ENCODE measurements at regions not wholly inside any gene's neighbourhood (a gene's known extent, or its start where the extent isn't known, plus 50 kb on each side); places are given as distances from the start of the nearest gene placed in this dataset.
"Not testable (repeated sequence)": the region's sequence is repeated elsewhere in the genome, so short reads cannot be mapped to it uniquely, and the experiment has no call there.

DNA sequence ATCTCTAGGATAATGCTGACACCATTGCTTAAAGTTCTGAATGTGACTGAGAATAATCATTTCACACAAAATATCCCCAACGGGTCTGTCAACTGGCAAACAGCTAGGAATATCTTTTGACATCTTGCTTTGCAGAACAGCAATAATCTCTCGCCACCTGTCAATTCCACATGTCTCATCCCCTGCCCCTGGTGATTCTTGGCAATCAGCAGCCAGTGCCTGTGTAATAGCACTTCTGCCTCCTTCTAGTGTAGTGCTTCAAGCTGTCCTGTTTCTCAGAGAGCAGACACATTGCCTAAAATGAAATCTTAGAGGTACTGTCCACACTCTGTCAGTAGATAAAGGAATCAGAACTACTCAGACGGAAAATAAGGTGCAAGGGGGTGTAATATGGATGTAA, 984.4 kb downstream of the LTN1 start:
- H3K9me2 ChIP-seq (replicated peaks; ENCODE audit: insufficient read depth, low read length); H3K27me3 ChIP-seq (ENCODE audit: low read length); H3F3A ChIP-seq (ENCODE audit: insufficient read depth); H3K9me3 ChIP-seq (ENCODE audit: insufficient read depth, low read length); H3K36me3 ChIP-seq (ENCODE audit: low read length); H3K9ac ChIP-seq (ENCODE audit: low read length); H3K4me2 ChIP-seq (ENCODE audit: low read depth, low read length, poor library complexity, severe bottlenecking); H2AFZ ChIP-seq (ENCODE audit: low read depth, low read length, severe bottlenecking); H3K79me2 ChIP-seq (ENCODE audit: insufficient read depth, low read length); H3K4me3 ChIP-seq (ENCODE audit: insufficient read depth, low read length, poor library complexity, severe bottlenecking); H3K27ac ChIP-seq (ENCODE audit: low read depth, low read length); H4K20me1 ChIP-seq (ENCODE audit: low read depth, low read length): not testable (repeated sequence)

DNA sequence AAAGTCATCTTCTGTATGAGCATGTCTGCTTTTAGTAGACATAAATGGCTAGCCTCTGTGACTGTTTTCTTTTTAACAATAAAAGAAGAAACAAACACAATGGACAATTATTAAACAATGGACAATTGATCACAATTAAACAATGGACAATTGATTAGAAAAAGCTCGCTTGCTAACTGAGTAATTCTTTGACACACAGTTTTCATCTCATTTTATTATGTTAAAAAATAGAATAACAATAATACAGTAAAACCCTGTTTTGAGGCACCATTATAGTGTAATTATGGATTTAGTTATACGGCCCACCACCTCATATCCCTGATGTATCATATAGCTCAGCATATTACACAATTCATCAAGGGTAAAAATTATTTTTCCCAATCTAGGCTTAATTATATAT, 989.0 kb downstream of the LTN1 start:
- not testable (repeated sequence) for H2AFZ ChIP-seq (ENCODE audit: low read depth, low read length, severe bottlenecking); H3K36me3 ChIP-seq (ENCODE audit: low read length); H3K79me2 ChIP-seq (ENCODE audit: insufficient read depth, low read length); H3K4me2 ChIP-seq (ENCODE audit: low read depth, low read length, poor library complexity, severe bottlenecking); H3K27ac ChIP-seq (ENCODE audit: low read depth, low read length); H3K9me2 ChIP-seq (replicated peaks; ENCODE audit: insufficient read depth, low read length); H3K4me3 ChIP-seq (ENCODE audit: insufficient read depth, low read length, poor library complexity, severe bottlenecking); H3F3A ChIP-seq (ENCODE audit: insufficient read depth); H3K27me3 ChIP-seq (ENCODE audit: low read length); H4K20me1 ChIP-seq (ENCODE audit: low read depth, low read length); H3K9me3 ChIP-seq (ENCODE audit: insufficient read depth, low read length); H3K9ac ChIP-seq (ENCODE audit: low read length)

DNA sequence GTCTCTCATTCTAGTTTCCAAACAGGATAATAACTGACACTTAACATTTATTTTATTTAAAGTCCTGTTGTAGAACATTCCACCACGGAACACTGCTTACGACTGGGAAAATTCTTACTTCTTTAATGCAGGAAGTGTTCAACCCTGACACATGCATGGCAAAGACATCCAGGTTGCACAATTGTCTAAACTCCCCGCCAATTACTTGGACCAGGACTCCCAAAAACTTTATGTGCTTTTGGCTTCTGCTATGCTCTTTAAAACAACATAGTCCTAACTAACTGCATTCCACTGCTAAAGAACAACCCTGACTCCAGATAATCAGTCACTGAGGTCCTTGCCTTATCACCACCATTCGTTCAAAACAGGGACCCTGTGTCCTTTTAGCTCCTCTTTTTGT, 995.8 kb downstream of the LTN1 start:
- not testable (repeated sequence) for H3K9me3 ChIP-seq (ENCODE audit: insufficient read depth, low read length); H3K36me3 ChIP-seq (ENCODE audit: low read length); H3K9me2 ChIP-seq (replicated peaks; ENCODE audit: insufficient read depth, low read length); H3K9ac ChIP-seq (ENCODE audit: low read length); H3K79me2 ChIP-seq (ENCODE audit: insufficient read depth, low read length); H3K4me2 ChIP-seq (ENCODE audit: low read depth, low read length, poor library complexity, severe bottlenecking); H3K4me3 ChIP-seq (ENCODE audit: insufficient read depth, low read length, poor library complexity, severe bottlenecking); H3F3A ChIP-seq (ENCODE audit: insufficient read depth); H4K20me1 ChIP-seq (ENCODE audit: low read depth, low read length); H3K27me3 ChIP-seq (ENCODE audit: low read length); H2AFZ ChIP-seq (ENCODE audit: low read depth, low read length, severe bottlenecking); H3K27ac ChIP-seq (ENCODE audit: low read depth, low read length)

DNA sequence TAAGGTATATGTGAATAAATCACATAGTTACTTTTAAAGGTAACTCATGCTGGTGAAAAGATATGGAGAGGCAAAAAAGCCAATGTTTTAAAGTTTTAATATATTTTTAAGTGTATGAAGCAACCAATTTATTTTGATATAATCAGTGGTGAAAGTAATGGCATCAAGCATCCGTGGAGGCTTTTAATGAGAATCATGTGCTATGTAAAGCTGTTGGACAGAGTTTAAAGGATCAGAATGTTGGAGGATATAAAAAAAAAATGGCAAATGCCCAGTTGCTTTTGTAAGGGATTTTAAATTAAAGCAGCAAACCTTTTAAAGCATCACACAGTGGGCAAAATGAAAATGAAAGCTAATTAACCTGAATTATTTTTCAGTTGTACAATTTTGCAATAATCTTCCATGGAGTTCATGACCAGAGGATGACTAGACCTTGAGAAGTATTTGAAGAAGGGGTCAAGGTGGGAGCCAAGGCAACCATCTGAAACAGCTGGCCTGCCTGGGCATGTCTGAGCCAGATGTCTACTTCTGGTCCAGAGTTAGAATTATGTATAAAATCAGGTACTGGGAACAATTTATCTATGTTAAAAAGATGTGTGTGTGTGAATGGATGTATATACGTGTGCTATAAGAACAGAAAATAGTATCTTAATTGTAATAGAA, 1007.9 kb downstream of the LTN1 start:
- not testable (repeated sequence) for H3K4me3 ChIP-seq (ENCODE audit: insufficient read depth, low read length, poor library complexity, severe bottlenecking)

DNA sequence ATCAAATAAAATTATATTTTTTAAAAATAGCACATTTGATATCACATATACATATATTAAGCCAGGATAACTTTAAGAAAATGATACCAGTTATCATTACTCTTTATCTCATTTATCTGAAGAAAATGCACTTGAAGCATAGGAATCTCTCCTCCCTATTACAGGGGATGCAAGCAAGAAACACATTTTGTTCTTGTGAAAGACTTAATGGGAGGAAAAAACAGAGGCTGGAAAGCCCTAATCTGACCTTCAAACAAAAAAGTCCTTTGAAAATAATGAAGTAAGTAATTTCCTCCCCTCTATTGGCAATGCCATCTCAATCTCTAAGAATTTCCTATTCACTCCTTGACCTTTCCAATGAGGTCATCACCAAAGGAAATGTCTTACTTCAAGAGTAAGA, 1012.6 kb upstream of the ADAMTS5 start:
- not testable (repeated sequence) for H3K36me3 ChIP-seq (ENCODE audit: low read length); H3K9me3 ChIP-seq (ENCODE audit: insufficient read depth, low read length); H3K79me2 ChIP-seq (ENCODE audit: insufficient read depth, low read length); H3K4me2 ChIP-seq (ENCODE audit: low read depth, low read length, poor library complexity, severe bottlenecking); H3F3A ChIP-seq (ENCODE audit: insufficient read depth); H3K4me3 ChIP-seq (ENCODE audit: insufficient read depth, low read length, poor library complexity, severe bottlenecking); H3K9me2 ChIP-seq (replicated peaks; ENCODE audit: insufficient read depth, low read length); H3K27ac ChIP-seq (ENCODE audit: low read depth, low read length); H2AFZ ChIP-seq (ENCODE audit: low read depth, low read length, severe bottlenecking); H4K20me1 ChIP-seq (ENCODE audit: low read depth, low read length); H3K27me3 ChIP-seq (ENCODE audit: low read length); H3K9ac ChIP-seq (ENCODE audit: low read length)

More for the DNA sequence above, 1007.9 kb downstream of the LTN1 start:
- not testable (repeated sequence) for H3K36me3 ChIP-seq (ENCODE audit: low read length); H3F3A ChIP-seq (ENCODE audit: insufficient read depth); H3K79me2 ChIP-seq (ENCODE audit: insufficient read depth, low read length); H3K4me2 ChIP-seq (ENCODE audit: low read depth, low read length, poor library complexity, severe bottlenecking); H3K27me3 ChIP-seq (ENCODE audit: low read length); H3K9ac ChIP-seq (ENCODE audit: low read length); H3K9me2 ChIP-seq (replicated peaks; ENCODE audit: insufficient read depth, low read length); H3K27ac ChIP-seq (ENCODE audit: low read depth, low read length); H4K20me1 ChIP-seq (ENCODE audit: low read depth, low read length); H3K9me3 ChIP-seq (ENCODE audit: insufficient read depth, low read length); H2AFZ ChIP-seq (ENCODE audit: low read depth, low read length, severe bottlenecking)

DNA sequence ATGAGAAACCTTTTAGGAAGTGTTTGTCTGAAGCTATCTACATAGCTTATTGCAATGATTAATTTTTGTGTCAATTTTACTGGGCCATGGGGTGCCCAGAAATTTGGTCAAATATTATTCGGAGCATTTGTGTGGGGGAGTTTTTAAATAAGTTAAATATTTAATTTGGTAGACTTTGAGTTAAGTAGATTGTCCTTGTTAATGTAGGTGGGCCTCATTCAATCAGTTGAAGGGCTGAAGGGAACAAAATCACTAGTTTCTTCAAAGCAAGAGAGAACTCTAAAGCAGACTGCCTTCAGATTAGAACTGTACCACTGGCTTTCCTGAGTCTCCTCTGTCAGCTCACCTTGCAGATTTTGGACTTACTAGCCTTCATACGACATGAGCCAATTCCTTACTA, 1008.6 kb upstream of the ADAMTS5 start:
- H2AFZ ChIP-seq (ENCODE audit: low read depth, low read length, severe bottlenecking) = no peak overlapping the region
- no peaks in the 10 kb centered on the region for H3K79me2 ChIP-seq (ENCODE audit: insufficient read depth, low read length)
- H4K20me1 ChIP-seq (ENCODE audit: low read depth, low read length) = no peaks in the 10 kb centered on the region
- H3K9me2 ChIP-seq (replicated peaks; ENCODE audit: insufficient read depth, low read length) = no peaks in the 10 kb centered on the region
- no peaks in the 10 kb centered on the region for H3K9me3 ChIP-seq (ENCODE audit: insufficient read depth, low read length)
- no peak overlapping the region for H3K4me2 ChIP-seq (ENCODE audit: low read depth, low read length, poor library complexity, severe bottlenecking)
- no peak overlapping the region for H3K9ac ChIP-seq (ENCODE audit: low read length)
- TF ChIP-seq EZH2phosphoT487 (conservative IDR thresholded peaks at IDR 0.05; ENCODE audit: low read length) = no peak
- TF ChIP-seq, protein P1, sequence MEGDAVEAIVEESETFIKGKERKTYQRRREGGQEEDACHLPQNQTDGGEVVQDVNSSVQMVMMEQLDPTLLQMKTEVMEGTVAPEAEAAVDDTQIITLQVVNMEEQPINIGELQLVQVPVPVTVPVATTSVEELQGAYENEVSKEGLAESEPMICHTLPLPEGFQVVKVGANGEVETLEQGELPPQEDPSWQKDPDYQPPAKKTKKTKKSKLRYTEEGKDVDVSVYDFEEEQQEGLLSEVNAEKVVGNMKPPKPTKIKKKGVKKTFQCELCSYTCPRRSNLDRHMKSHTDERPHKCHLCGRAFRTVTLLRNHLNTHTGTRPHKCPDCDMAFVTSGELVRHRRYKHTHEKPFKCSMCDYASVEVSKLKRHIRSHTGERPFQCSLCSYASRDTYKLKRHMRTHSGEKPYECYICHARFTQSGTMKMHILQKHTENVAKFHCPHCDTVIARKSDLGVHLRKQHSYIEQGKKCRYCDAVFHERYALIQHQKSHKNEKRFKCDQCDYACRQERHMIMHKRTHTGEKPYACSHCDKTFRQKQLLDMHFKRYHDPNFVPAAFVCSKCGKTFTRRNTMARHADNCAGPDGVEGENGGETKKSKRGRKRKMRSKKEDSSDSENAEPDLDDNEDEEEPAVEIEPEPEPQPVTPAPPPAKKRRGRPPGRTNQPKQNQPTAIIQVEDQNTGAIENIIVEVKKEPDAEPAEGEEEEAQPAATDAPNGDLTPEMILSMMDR (IDR thresholded peaks at IDR 0.05; ENCODE audit: insufficient read depth, low read length, poor library complexity, severe bottlenecking) = no peak
- H3F3A ChIP-seq (ENCODE audit: insufficient read depth) = no peaks in the 10 kb centered on the region
- no peak overlapping the region for H3K4me3 ChIP-seq (ENCODE audit: insufficient read depth, low read length, poor library complexity, severe bottlenecking)
- H3K27me3 ChIP-seq (ENCODE audit: low read length) = no peaks in the 10 kb centered on the region
- no peak overlapping the region for H3K27ac ChIP-seq (ENCODE audit: low read depth, low read length)
- no peaks in the 10 kb centered on the region for H3K36me3 ChIP-seq (ENCODE audit: low read length)

DNA sequence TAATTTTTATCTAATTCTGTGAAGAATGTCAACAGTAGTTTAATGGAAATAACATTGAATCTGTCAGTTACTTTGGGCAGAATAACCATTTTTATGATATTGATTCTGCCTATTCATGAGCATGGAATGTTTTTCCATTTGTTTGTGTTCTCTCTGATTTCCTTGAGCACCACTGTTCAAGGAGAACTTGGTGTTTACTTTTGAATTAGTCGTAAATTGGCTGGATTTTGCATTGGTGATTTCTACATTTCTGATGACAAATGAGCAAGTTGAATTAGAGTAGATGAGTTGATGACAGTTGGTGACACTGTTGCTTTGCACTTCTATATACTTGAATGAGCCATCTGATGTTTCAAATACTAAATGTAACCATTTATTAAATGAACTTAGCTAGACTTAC, 1007.3 kb upstream of the ADAMTS5 start:
- not testable (repeated sequence) for H3K9ac ChIP-seq (ENCODE audit: low read length); H3K79me2 ChIP-seq (ENCODE audit: insufficient read depth, low read length); H3K4me2 ChIP-seq (ENCODE audit: low read depth, low read length, poor library complexity, severe bottlenecking); H3F3A ChIP-seq (ENCODE audit: insufficient read depth); H3K27me3 ChIP-seq (ENCODE audit: low read length); H3K36me3 ChIP-seq (ENCODE audit: low read length); H3K9me3 ChIP-seq (ENCODE audit: insufficient read depth, low read length); H3K9me2 ChIP-seq (replicated peaks; ENCODE audit: insufficient read depth, low read length); H2AFZ ChIP-seq (ENCODE audit: low read depth, low read length, severe bottlenecking); H3K4me3 ChIP-seq (ENCODE audit: insufficient read depth, low read length, poor library complexity, severe bottlenecking); H4K20me1 ChIP-seq (ENCODE audit: low read depth, low read length); H3K27ac ChIP-seq (ENCODE audit: low read depth, low read length)
